Nephron (organoid): ENCODE measurements at regions not wholly inside any gene's neighbourhood (a gene's known extent, or its start where the extent isn't known, plus 50 kb on each side); places are given as distances from the start of the nearest gene placed in this dataset.

ENCODE experiments used
- H3K27ac Mint-ChIP-seq, 3 experiments: 2 replicates each; pipeline ENCODE4 v1.8.0; 2020; ENCODE audit warnings: mixed read lengths in 3 of 3, mild to moderate bottlenecking in 2 of 3, moderate library complexity in 1 of 3
- H3K27me3 Mint-ChIP-seq: 2 replicates; pipeline ENCODE4 v1.8.0; 2021; ENCODE audit warnings: low read depth, mild to moderate bottlenecking, moderate library complexity, mixed read lengths
- H3K36me3 Mint-ChIP-seq: 2 replicates; pipeline ENCODE4 v1.8.0; 2020; ENCODE audit warnings: low read depth, mixed read lengths
- H3K4me1 Mint-ChIP-seq: 2 replicates; pipeline ENCODE4 v1.8.0; 2020; ENCODE audit warnings: mixed read lengths
- H3K4me3 Mint-ChIP-seq, 3 experiments: 2 replicates each; pipeline ENCODE4 v1.8.0; 2020; ENCODE audit warnings: mild to moderate bottlenecking in 3 of 3, mixed read lengths in 3 of 3, moderate library complexity in 2 of 3
- H3K9me3 Mint-ChIP-seq: 2 replicates; pipeline ENCODE4 v1.8.0; 2020; ENCODE audit warnings: mixed read lengths
- CTCF ChIP-seq, 3 experiments: fragments of 200-600 bp; sonication (generic); IDR thresholded peaks; one replicate each; pipeline ENCODE4 v1.5.0; 2021; ENCODE audit warnings: antibody characterized with exemption in 3 of 3; ENCODE audit not compliant: unreplicated experiment in 3 of 3

DNA sequence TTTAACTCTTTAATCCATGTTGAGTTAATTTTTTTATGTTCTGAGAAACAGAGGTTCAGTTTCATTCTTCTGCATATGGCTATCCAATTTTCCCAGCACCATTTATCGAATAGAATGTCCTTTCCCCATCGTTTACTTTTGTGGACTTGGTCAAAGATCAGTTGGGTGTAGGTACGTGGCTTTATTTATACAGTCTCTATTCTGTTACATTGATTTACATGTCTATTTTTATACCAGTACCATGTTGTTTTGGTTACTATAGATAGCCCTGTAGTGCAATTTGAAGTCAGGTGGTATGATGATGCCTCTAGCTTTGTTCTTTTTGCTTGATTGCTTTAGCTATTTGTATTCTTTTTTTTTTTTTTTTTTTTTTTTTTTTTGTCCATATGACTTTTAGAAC lies 462.0 kb downstream of the HTR1A start:
- Mint-ChIP-seq H3K27ac (no peak overlapping the region), H3K36me3 (no peaks in the 10 kb centered on the region), H3K9me3 (no peaks in the 10 kb centered on the region), H3K27me3 (no peaks in the 10 kb centered on the region), H3K4me1 (no peaks in the 10 kb centered on the region), H3K4me3 (no peak overlapping the region)
- TF ChIP-seq CTCF (IDR thresholded peaks at IDR 0.05; ENCODE audit: unreplicated experiment in 3 of 3): no peak

GRCh38 chr5:63495225-63495624 lies 467.0 kb downstream of the HTR1A start:
- Mint-ChIP-seq H3K36me3 (no peaks in the 10 kb centered on the region), H3K9me3 (peaks cover 2% of the 10 kb centered on the region), H3K27ac (no peak overlapping the region), H3K4me3 (no peak overlapping the region), H3K27me3 (no peaks in the 10 kb centered on the region), H3K4me1 (no peaks in the 10 kb centered on the region)
- no peak for TF ChIP-seq CTCF (IDR thresholded peaks at IDR 0.05; ENCODE audit: unreplicated experiment in 3 of 3)

GRCh38 chr5:63483338-63483737 lies 478.9 kb downstream of the HTR1A start:
- Mint-ChIP-seq H3K4me1 (no peaks in the 10 kb centered on the region), H3K27me3 (no peaks in the 10 kb centered on the region), H3K27ac (no peak overlapping the region), H3K9me3 (no peaks in the 10 kb centered on the region), H3K36me3 (no peaks in the 10 kb centered on the region), H3K4me3 (no peak overlapping the region)
- no peak for TF ChIP-seq CTCF (IDR thresholded peaks at IDR 0.05; ENCODE audit: unreplicated experiment in 3 of 3)

- peaks cover 3% of the 10 kb centered on the region for H3K36me3 Mint-ChIP-seq
- peaks cover 4% of the 10 kb centered on the region for H3K9me3 Mint-ChIP-seq
- no peak overlapping the region for H3K4me3 Mint-ChIP-seq
- no peaks in the 10 kb centered on the region for H3K27me3 Mint-ChIP-seq
- no peaks in the 10 kb centered on the region for H3K4me1 Mint-ChIP-seq
- H3K27ac Mint-ChIP-seq: no peak overlapping the region
- TF ChIP-seq CTCF (IDR thresholded peaks at IDR 0.05; ENCODE audit: unreplicated experiment in 3 of 3): no peak
These were observed 488.8 kb downstream of the HTR1A start for GRCh38 chr5:63473335-63473967.

- H3K4me1 Mint-ChIP-seq: no peaks in the 10 kb centered on the region
- H3K4me3 Mint-ChIP-seq: no peak overlapping the region
- H3K36me3 Mint-ChIP-seq: no peaks in the 10 kb centered on the region
- H3K27ac Mint-ChIP-seq: no peak overlapping the region
- H3K27me3 Mint-ChIP-seq: no peaks in the 10 kb centered on the region
- no peak for TF ChIP-seq CTCF (IDR thresholded peaks at IDR 0.05; ENCODE audit: unreplicated experiment in 3 of 3)
- no peaks in the 10 kb centered on the region for H3K9me3 Mint-ChIP-seq
These were observed 506.0 kb downstream of the HTR1A start for GRCh38 chr5:63456279-63456678.

GRCh38 chr5:63451188-63451587 lies 511.1 kb downstream of the HTR1A start:
- TF ChIP-seq CTCF (IDR thresholded peaks at IDR 0.05; ENCODE audit: unreplicated experiment in 3 of 3): no peak
- Mint-ChIP-seq H3K36me3 (no peaks in the 10 kb centered on the region), H3K27me3 (no peaks in the 10 kb centered on the region), H3K4me1 (no peaks in the 10 kb centered on the region), H3K9me3 (no peaks in the 10 kb centered on the region), H3K4me3 (no peak overlapping the region), H3K27ac (no peak overlapping the region)
